ENCODE measurements at regions not wholly inside any gene's neighbourhood (a gene's known extent, or its start where the extent isn't known, plus 50 kb on each side); places are given as distances from the start of the nearest gene placed in this dataset.

GRCh38 chr9:96025995-96026602, 150.6 kb downstream of the ERCC6L2 start:
- peak; percentile 67 to 85 for TF ChIP-seq CTCF (conservative IDR thresholded peaks at IDR 0.05; ENCODE audit: low read depth in 2 of 2)
- TF ChIP-seq POLR2AphosphoS5 (IDR thresholded peaks at IDR 0.05; ENCODE audit: low read depth), result no peak
- TF ChIP-seq REST (IDR thresholded peaks at IDR 0.05; ENCODE audit: unreplicated experiment), result no peak
- TF ChIP-seq JUNB (IDR thresholded peaks at IDR 0.05; ENCODE audit: unreplicated experiment), result no peak
- TF ChIP-seq EZH2 (IDR thresholded peaks at IDR 0.05; ENCODE audit: low read depth, unreplicated experiment), result no peak
- TF ChIP-seq STAT1 (IDR thresholded peaks at IDR 0.05; ENCODE audit: unreplicated experiment), result no peak
- TF ChIP-seq NANOG (IDR thresholded peaks at IDR 0.05; ENCODE audit: borderline replicate concordance), result no peak
- no peak for TF ChIP-seq ZNF114 (CRISPR knock-in tag; IDR thresholded peaks at IDR 0.05)
- TF ChIP-seq ZNF462 (CRISPR knock-in tag; IDR thresholded peaks at IDR 0.05), result no peak
- no peak for TF ChIP-seq EZH2phosphoT487 (IDR thresholded peaks at IDR 0.05; ENCODE audit: unreplicated experiment)
- TF ChIP-seq ETS1 (IDR thresholded peaks at IDR 0.05), result no peak
